Thoracic aorta (tissue), 2 donors: ENCODE measurements at regions not wholly inside any gene's neighbourhood (a gene's known extent, or its start where the extent isn't known, plus 50 kb on each side); places are given as distances from the start of the nearest gene placed in this dataset.

Experiments used
- ATAC-seq: fragments of 150-250 bp; one replicate; pipeline ENCODE4 v1.8.0; 2017; ENCODE audit warnings: low read depth; ENCODE audit not compliant: insufficient number of reproducible peaks, low FRiP score
- DNase-seq: peaks from one replicate; pipeline ENCODE4 v3.0.0-alpha.2; 2020; ENCODE audit warnings: low spot score
- H3K27ac ChIP-seq, 2 donors: fragments of 200-600 bp; sonication (generic); 1 replicate in 1 of 2; 2 replicates in 1 of 2; pipeline ENCODE4 v1.5.1; 2016; ENCODE audit warnings: mild to moderate bottlenecking in 2 of 2, moderate library complexity in 2 of 2
- H3K27me3 ChIP-seq: fragments of 200-600 bp; sonication (generic); replicated peaks from 2 replicates; pipeline ENCODE4 v1.6.0; 2016; ENCODE audit warnings: mild to moderate bottlenecking; ENCODE audit not compliant: insufficient read depth
- H3K36me3 ChIP-seq: fragments of 200-600 bp; sonication (generic); one replicate; pipeline ENCODE4 v1.5.1; 2016
- H3K4me1 ChIP-seq, 2 donors: fragments of 200-600 bp; sonication (generic); 1 replicate in 1 of 2; 2 replicates in 1 of 2; pipeline versions ENCODE4 v1.5.1 to v1.6.0; 2016; ENCODE audit warnings: low read depth in 2 of 2, mild to moderate bottlenecking in 1 of 2; ENCODE audit not compliant: control insufficient read depth in 1 of 2
- H3K4me3 ChIP-seq: fragments of 200-600 bp; sonication (generic); 2 replicates; pipeline ENCODE4 v1.5.1; 2016; ENCODE audit warnings: mild to moderate bottlenecking
- H3K9me3 ChIP-seq: fragments of 200-600 bp; sonication (generic); 2 replicates; pipeline ENCODE4 v1.5.1; 2016
- TF ChIP-seq, protein P1 (sequence below): fragments of 200-600 bp; sonication (generic); IDR thresholded peaks from one replicate; pipeline ENCODE4 v1.5.1; 2019; ENCODE audit warnings: antibody characterized with exemption

DNA sequence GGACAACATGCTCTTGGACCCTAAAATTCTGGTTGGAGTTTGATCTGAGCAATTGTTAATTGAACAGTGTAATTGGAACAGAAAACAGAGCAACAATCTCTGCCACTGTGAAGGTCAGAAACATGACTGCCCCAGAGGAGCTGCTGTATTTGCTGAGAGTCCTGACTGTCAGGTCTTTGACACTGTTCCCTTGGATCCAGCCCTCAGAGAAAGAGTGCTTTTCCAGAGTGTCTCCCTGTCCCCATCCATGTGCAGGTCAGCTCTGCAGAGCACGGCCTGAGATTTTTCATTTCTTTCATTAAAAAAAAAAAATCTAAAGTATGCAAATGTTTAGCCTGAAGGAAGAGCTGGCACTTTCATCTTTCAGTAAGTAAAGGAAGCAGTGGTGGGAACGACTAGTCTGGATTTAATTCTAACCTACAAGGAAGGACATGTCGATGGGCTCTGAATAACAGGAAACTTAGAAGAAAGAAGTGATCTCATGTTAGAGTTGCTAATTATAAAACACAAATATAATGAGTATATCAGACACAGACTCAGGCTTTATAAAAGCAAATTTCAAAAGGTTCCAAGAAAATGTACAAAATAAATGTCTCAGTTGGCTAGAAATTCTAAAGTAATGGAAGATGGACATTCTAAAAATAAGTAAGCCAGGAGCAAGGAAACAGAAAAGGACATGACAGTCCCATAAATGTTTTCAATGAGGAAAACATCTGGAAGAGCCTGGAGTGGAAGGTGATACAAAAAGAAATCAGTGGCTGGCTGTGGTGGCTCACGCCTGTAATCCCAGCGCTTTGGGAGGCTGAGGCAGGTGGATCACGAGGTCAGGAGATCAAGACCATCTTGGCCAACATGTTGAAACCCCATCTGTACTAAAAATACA lies 876.5 kb downstream of the EPHA4 start:
- H3K27me3 ChIP-seq = no peaks in the 10 kb centered on the region
- H3K27ac ChIP-seq = no peak overlapping the region
- no peaks in the 10 kb centered on the region for H3K36me3 ChIP-seq
- DNase-seq (no peak), ATAC-seq (no peak)
- no peak overlapping the region for H3K4me3 ChIP-seq
- no peaks in the 10 kb centered on the region for H3K4me1 ChIP-seq
- H3K9me3 ChIP-seq = no peaks in the 10 kb centered on the region
- TF ChIP-seq, protein P1, sequence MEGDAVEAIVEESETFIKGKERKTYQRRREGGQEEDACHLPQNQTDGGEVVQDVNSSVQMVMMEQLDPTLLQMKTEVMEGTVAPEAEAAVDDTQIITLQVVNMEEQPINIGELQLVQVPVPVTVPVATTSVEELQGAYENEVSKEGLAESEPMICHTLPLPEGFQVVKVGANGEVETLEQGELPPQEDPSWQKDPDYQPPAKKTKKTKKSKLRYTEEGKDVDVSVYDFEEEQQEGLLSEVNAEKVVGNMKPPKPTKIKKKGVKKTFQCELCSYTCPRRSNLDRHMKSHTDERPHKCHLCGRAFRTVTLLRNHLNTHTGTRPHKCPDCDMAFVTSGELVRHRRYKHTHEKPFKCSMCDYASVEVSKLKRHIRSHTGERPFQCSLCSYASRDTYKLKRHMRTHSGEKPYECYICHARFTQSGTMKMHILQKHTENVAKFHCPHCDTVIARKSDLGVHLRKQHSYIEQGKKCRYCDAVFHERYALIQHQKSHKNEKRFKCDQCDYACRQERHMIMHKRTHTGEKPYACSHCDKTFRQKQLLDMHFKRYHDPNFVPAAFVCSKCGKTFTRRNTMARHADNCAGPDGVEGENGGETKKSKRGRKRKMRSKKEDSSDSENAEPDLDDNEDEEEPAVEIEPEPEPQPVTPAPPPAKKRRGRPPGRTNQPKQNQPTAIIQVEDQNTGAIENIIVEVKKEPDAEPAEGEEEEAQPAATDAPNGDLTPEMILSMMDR = no peak

DNA sequence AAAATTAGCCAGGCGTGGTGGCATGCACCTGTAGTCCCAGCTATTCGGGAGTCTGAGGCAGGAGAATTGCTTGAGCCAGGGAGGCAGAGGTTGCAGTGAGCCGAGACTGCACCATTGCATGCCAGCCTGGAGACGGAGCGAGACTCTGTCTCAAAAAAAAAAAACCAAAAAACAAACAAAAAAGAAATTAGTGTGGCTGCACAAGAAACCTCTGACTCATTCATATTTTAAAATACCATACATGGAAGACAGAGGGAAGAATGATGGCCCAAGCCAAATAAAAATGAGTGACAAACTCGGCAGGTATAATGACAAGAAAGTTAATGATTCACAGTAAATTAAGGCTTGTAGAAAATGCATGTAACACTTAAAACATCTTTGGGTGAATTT lies 875.8 kb downstream of the EPHA4 start:
- no peaks in the 10 kb centered on the region for H3K27me3 ChIP-seq

DNA sequence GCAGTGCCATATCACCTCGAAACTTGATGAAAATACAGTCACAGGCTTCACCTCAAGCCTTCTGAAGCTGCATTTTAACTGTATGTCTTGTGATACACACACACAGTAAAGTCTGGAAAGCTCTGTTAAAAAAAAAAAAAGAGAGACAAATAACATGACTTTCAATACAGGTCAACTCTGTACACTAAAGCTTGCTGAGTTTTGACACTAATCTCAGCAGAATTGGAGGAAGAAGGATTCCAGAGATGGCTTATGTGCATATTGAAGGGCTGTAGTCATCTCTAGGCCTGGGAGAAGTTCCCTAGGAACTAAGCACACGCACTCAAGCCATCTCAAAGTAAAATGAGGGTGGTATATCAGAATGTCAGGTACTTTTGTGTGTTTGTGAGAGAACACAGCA lies 875.1 kb downstream of the EPHA4 start:
- Histone ChIP-seq H3K4me1 (no peaks in the 10 kb centered on the region), H3K27ac (no peak overlapping the region), H3K27me3 (no peaks in the 10 kb centered on the region), H3K4me3 (no peak overlapping the region), H3K9me3 (no peaks in the 10 kb centered on the region), H3K36me3 (no peaks in the 10 kb centered on the region)
- DNase-seq (no peak), ATAC-seq (no peak)
- TF ChIP-seq, protein P1 = no peak

More for the DNA sequence above, 875.8 kb downstream of the EPHA4 start:
- Histone ChIP-seq H3K9me3 (no peaks in the 10 kb centered on the region), H3K27ac (no peak overlapping the region), H3K4me1 (no peaks in the 10 kb centered on the region), H3K36me3 (no peaks in the 10 kb centered on the region), H3K4me3 (no peak overlapping the region)
- TF ChIP-seq, protein P1 = no peak
- ATAC-seq (no peak), DNase-seq (no peak)

DNA sequence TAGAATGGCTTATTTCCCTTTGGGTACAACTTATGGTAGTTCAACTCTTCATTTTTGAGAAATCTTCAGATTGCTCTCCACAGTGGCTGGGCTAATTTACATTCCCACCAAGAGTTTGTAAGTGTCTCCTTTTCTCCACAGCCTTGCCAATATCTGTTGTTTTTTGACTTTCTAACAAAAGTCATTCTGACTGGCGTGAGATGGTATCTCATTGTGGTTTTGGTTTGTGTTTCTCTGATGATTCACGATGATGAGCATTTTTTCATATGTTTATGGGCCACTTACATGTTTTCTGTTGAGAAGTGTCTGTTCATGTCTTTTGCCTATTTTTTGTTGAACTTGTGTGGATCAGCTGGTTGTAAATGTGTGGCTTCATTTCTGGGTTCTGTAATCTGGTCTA lies 871.0 kb downstream of the EPHA4 start:
- TF ChIP-seq, protein P1 = no peak
- Histone ChIP-seq H3K27ac (no peak overlapping the region), H3K27me3 (no peaks in the 10 kb centered on the region), H3K4me3 (no peak overlapping the region), H3K4me1 (no peaks in the 10 kb centered on the region), H3K9me3 (no peaks in the 10 kb centered on the region), H3K36me3 (no peaks in the 10 kb centered on the region)
- no peak for DNase-seq
- ATAC-seq = no peak

DNA sequence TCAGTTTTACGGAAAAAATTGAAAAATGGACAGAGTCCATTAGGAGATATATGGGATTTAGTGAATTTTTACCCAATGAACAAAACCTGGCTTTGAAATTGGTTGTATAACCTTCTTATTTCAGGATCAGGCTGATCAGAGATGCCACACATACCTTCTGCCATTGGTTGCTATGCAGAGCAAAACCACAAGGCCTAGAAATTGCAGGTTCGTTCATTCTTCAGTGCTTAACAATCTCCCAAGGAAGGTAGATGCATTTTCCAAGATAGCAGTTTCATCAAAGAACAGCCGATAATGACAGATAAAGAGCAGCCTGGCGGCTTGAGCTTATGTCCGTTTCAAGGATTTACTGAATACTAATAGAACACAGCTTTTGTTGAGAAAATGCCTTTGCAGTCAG lies 868.8 kb downstream of the EPHA4 start:
- TF ChIP-seq, protein P1 = no peak
- no peak overlapping the region for H3K27ac ChIP-seq
- H3K4me3 ChIP-seq = no peak overlapping the region
- no peaks in the 10 kb centered on the region for H3K27me3 ChIP-seq
- DNase-seq = no peak
- no peaks in the 10 kb centered on the region for H3K9me3 ChIP-seq
- H3K36me3 ChIP-seq = no peaks in the 10 kb centered on the region
- no peaks in the 10 kb centered on the region for H3K4me1 ChIP-seq
- ATAC-seq = no peak
